Neural progenitor cell (in vitro differentiated cells): ENCODE measurements at regions not wholly inside any gene's neighbourhood (a gene's known extent, or its start where the extent isn't known, plus 50 kb on each side); places are given as distances from the start of the nearest gene placed in this dataset.

Source experiments
- CTCF ChIP-seq: fragments of 200-600 bp; sonication (generic); IDR thresholded peaks from 2 replicates; pipeline ENCODE4 v1.5.1; 2017; ENCODE audit warnings: antibody characterized with exemption, mild to moderate bottlenecking
- EZH2 ChIP-seq: fragments of 200-600 bp; sonication (generic); IDR thresholded peaks from 2 replicates; pipeline ENCODE4 v1.6.1; 2017; ENCODE audit warnings: antibody characterized with exemption, mild to moderate bottlenecking, moderate library complexity

- no peak for TF ChIP-seq CTCF
- no peak for TF ChIP-seq EZH2
Measured at GRCh38 chrX:40996886-40997530, 88.2 kb upstream of the USP9X start.
